ENCODE measurements at regions not wholly inside any gene's neighbourhood (a gene's known extent, or its start where the extent isn't known, plus 50 kb on each side); places are given as distances from the start of the nearest gene placed in this dataset.

- no peak for TF ChIP-seq CTCF (IDR thresholded peaks at IDR 0.05; ENCODE audit: poor library complexity)
- no peak for TF ChIP-seq EZH2 (IDR thresholded peaks at IDR 0.05; ENCODE audit: borderline replicate concordance)
- TF ChIP-seq EZH2phosphoT487 (IDR thresholded peaks at IDR 0.05; ENCODE audit: low read depth, severe bottlenecking, unreplicated experiment), result no peak
These were observed 369.6 kb upstream of the RGMA start for GRCh38 chr15:93458597-93458996.

All from hepatocyte (in vitro differentiated cells).